ENCODE measurements at regions not wholly inside any gene's neighbourhood (a gene's known extent, or its start where the extent isn't known, plus 50 kb on each side); places are given as distances from the start of the nearest gene placed in this dataset.

DNA sequence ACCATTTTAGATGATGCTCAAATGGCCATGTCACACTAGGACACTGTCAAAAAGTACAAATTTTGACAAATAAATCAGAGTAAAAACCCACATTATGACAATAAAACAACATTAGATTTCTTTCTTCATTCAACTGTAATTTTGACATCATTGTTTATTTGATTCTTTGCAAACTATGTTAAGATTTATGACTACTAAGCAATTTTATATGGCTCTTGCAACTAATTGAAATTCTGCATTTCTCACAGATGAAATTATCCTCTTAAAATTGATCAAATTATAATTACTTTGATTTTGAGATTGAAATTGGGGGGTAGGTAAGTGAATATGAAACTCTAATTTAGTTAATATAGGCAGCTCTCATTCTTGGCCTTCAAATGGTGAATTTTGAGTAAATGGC lies 59.8 kb downstream of the ATOH1 start:
- TF ChIP-seq CTCF (conservative IDR thresholded peaks at IDR 0.05), result no peak
- Mint-ChIP-seq H3K9me3 (no peaks in the 10 kb centered on the region), H3K27me3 (ENCODE audit: insufficient read depth) (no peaks in the 10 kb centered on the region), H3K36me3 (ENCODE audit: low read depth) (no peaks in the 10 kb centered on the region), H3K4me1 (no peaks in the 10 kb centered on the region), H3K27ac (no peak overlapping the region), H3K4me3 (no peak overlapping the region)
- Histone ChIP-seq H3K36me3 (ENCODE audit: control insufficient read depth, insufficient read depth, low read length) (no peaks in the 10 kb centered on the region), H3K27ac (ENCODE audit: low read depth, low read length) (no peak overlapping the region), H3K9ac (ENCODE audit: extremely low read depth, low read length, poor library complexity, severe bottlenecking) (no peak overlapping the region), H3K9me3 (ENCODE audit: control insufficient read depth, low read length) (no peaks in the 10 kb centered on the region), H3K4me3 (ENCODE audit: low read length) (no peak overlapping the region), H3K27me3 (ENCODE audit: control insufficient read depth, insufficient read depth, low read length, poor library complexity, severe bottlenecking) (no peaks in the 10 kb centered on the region), H3K4me1 (ENCODE audit: control insufficient read depth, insufficient read depth, low read length) (no peaks in the 10 kb centered on the region)
- DNase-seq, result no peak

- no peak for TF ChIP-seq CTCF (conservative IDR thresholded peaks at IDR 0.05)
- H3K36me3 ChIP-seq (ENCODE audit: control insufficient read depth, insufficient read depth, low read length), result no peaks in the 10 kb centered on the region
Observed at GRCh38 chr4:93888768-93889167, 60.2 kb downstream of the ATOH1 start.

GRCh38 chr4:93891244-93891643 lies 62.7 kb downstream of the ATOH1 start:
- Mint-ChIP-seq H3K4me3 (no peak overlapping the region), H3K27ac (no peak overlapping the region), H3K9me3 (no peaks in the 10 kb centered on the region), H3K36me3 (ENCODE audit: low read depth) (no peaks in the 10 kb centered on the region), H3K4me1 (no peaks in the 10 kb centered on the region), H3K27me3 (ENCODE audit: insufficient read depth) (no peaks in the 10 kb centered on the region)
- H3K9ac ChIP-seq (ENCODE audit: extremely low read depth, low read length, poor library complexity, severe bottlenecking), result no peak overlapping the region
- H3K27me3 ChIP-seq (ENCODE audit: control insufficient read depth, insufficient read depth, low read length, poor library complexity, severe bottlenecking), result no peaks in the 10 kb centered on the region
- no peaks in the 10 kb centered on the region for H3K36me3 ChIP-seq (ENCODE audit: control insufficient read depth, insufficient read depth, low read length)
- TF ChIP-seq CTCF (conservative IDR thresholded peaks at IDR 0.05), result no peak
- no peaks in the 10 kb centered on the region for H3K4me1 ChIP-seq (ENCODE audit: control insufficient read depth, insufficient read depth, low read length)
- H3K4me3 ChIP-seq (ENCODE audit: low read length), result no peak overlapping the region
- 100% methylated on average over 2 of the region's 2 CpGs; no CpG with 5 or more reads in 1 of the 2 experiments for WGBS, 2 experiments (ENCODE audit: insufficient coverage in 1 of 2, insufficient read length in 1 of 2)
- H3K27ac ChIP-seq (ENCODE audit: low read depth, low read length), result no peak overlapping the region
- H3K9me3 ChIP-seq (ENCODE audit: control insufficient read depth, low read length), result no peaks in the 10 kb centered on the region
- DNase-seq, result no peak

More at GRCh38 chr4:93888768-93889167, 60.2 kb downstream of the ATOH1 start:
- Mint-ChIP-seq H3K4me1 (no peaks in the 10 kb centered on the region), H3K4me3 (no peak overlapping the region), H3K27ac (no peak overlapping the region), H3K9me3 (no peaks in the 10 kb centered on the region), H3K27me3 (ENCODE audit: insufficient read depth) (no peaks in the 10 kb centered on the region), H3K36me3 (ENCODE audit: low read depth) (no peaks in the 10 kb centered on the region)
- Histone ChIP-seq H3K27me3 (ENCODE audit: control insufficient read depth, insufficient read depth, low read length, poor library complexity, severe bottlenecking) (no peaks in the 10 kb centered on the region), H3K9ac (ENCODE audit: extremely low read depth, low read length, poor library complexity, severe bottlenecking) (no peak overlapping the region), H3K9me3 (ENCODE audit: control insufficient read depth, low read length) (no peaks in the 10 kb centered on the region), H3K4me1 (ENCODE audit: control insufficient read depth, insufficient read depth, low read length) (no peaks in the 10 kb centered on the region), H3K27ac (ENCODE audit: low read depth, low read length) (no peak overlapping the region), H3K4me3 (ENCODE audit: low read length) (no peak overlapping the region)
- no peak for DNase-seq
